ENCODE measurements at regions not wholly inside any gene's neighbourhood (a gene's known extent, or its start where the extent isn't known, plus 50 kb on each side); places are given as distances from the start of the nearest gene placed in this dataset.

GRCh38 chr4:136355970-136356369, 1176.3 kb downstream of the PCDH18 start:
- BruUV-seq (replicated peaks): no TSS peak
- ATAC-seq (no peak), DNase-seq (ENCODE audit: low read depth, low spot score) (no peak), FAIRE-seq (no peak)
- Histone ChIP-seq H3K4me2 (ENCODE audit: control insufficient read depth, insufficient read depth) (no peak overlapping the region), H3K27ac (ENCODE audit: control insufficient read depth, insufficient read depth) (no peak overlapping the region), H3K79me2 (ENCODE audit: control insufficient read depth, insufficient read depth, low read length) (no peaks in the 10 kb centered on the region), H3K9me3 (replicated peaks; ENCODE audit: control insufficient read depth, insufficient read depth, low read length) (no peaks in the 10 kb centered on the region), H3K27me3 (replicated peaks in 1 of 2; ENCODE audit: control insufficient read depth in 2 of 2, insufficient read depth in 2 of 2, low read length in 1 of 2) (no peaks in the 10 kb centered on the region), H3K9ac (ENCODE audit: control insufficient read depth, insufficient read depth, low read length) (no peak overlapping the region), H3K36me3 (ENCODE audit: control insufficient read depth in 2 of 2, insufficient read depth in 2 of 2, low read length in 1 of 2) (no peaks in the 10 kb centered on the region), H3K4me3 (no peak overlapping the region), H4K20me1 (ENCODE audit: control insufficient read depth, insufficient read depth) (no peaks in the 10 kb centered on the region), H2AFZ (ENCODE audit: control insufficient read depth, low read depth, low read length) (no peak overlapping the region), H3K4me1 (ENCODE audit: control insufficient read depth, insufficient read depth, low read length) (no peaks in the 10 kb centered on the region)
- in situ Hi-C loops (cut with MboI): no loop called here
- SMC1A ChIA-PET (ENCODE audit: uncharacterized antibody, unreplicated experiment): no interaction called here
- intact Hi-C loops (cut with micrococcal nuclease; ENCODE audit: unreplicated experiment): no loop called here
- RAD21 ChIA-PET (ENCODE audit: unreplicated experiment): no interaction called here
- 62% methylated on average over 23 of the region's 24 CpGs for WGBS (ENCODE audit: insufficient coverage, insufficient replicate concordance, low lambda C conversion rate, missing lambda C conversion rate)
- CTCF ChIA-PET: no interaction called here
- POLR2A ChIA-PET: interaction anchor here (0.6 kb wide), 1 partner anchor 401 kb away, joined by 5 read pairs; no protein-coding TSS in a partner anchor
- TF ChIP-seq MEF2A (IDR thresholded peaks at IDR 0.05; ENCODE audit: insufficient read depth, low read depth, low read length) (no peak), CHD2 (IDR thresholded peaks at IDR 0.05; ENCODE audit: borderline replicate concordance, low read depth, low read length) (no peak), CBX5 (IDR thresholded peaks at IDR 0.05; ENCODE audit: low read depth) (no peak), SREBF2 (IDR thresholded peaks at IDR 0.05; ENCODE audit: low read length) (no peak), ZZZ3 (IDR thresholded peaks at IDR 0.05; ENCODE audit: control insufficient read depth, insufficient read length, low read depth) (no peak), E4F1 (IDR thresholded peaks at IDR 0.05; ENCODE audit: borderline replicate concordance, partially characterized antibody) (no peak), NFYB (IDR thresholded peaks at IDR 0.05; ENCODE audit: insufficient read depth, low read depth, low read length) (no peak), RAD51 (IDR thresholded peaks at IDR 0.05) (no peak), POU2F2 (IDR thresholded peaks at IDR 0.05; ENCODE audit: borderline replicate concordance, low read depth, low read length) (no peak), NR2C1 (IDR thresholded peaks at IDR 0.05) (no peak), ATF2 (IDR thresholded peaks at IDR 0.05; ENCODE audit: low read length) (no peak)
- TF ChIP-seq, protein P1, sequence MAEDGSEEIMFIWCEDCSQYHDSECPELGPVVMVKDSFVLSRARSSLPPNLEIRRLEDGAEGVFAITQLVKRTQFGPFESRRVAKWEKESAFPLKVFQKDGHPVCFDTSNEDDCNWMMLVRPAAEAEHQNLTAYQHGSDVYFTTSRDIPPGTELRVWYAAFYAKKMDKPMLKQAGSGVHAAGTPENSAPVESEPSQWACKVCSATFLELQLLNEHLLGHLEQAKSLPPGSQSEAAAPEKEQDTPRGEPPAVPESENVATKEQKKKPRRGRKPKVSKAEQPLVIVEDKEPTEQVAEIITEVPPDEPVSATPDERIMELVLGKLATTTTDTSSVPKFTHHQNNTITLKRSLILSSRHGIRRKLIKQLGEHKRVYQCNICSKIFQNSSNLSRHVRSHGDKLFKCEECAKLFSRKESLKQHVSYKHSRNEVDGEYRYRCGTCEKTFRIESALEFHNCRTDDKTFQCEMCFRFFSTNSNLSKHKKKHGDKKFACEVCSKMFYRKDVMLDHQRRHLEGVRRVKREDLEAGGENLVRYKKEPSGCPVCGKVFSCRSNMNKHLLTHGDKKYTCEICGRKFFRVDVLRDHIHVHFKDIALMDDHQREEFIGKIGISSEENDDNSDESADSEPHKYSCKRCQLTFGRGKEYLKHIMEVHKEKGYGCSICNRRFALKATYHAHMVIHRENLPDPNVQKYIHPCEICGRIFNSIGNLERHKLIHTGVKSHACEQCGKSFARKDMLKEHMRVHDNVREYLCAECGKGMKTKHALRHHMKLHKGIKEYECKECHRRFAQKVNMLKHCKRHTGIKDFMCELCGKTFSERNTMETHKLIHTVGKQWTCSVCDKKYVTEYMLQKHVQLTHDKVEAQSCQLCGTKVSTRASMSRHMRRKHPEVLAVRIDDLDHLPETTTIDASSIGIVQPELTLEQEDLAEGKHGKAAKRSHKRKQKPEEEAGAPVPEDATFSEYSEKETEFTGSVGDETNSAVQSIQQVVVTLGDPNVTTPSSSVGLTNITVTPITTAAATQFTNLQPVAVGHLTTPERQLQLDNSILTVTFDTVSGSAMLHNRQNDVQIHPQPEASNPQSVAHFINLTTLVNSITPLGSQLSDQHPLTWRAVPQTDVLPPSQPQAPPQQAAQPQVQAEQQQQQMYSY (CRISPR knock-in tag; IDR thresholded peaks at IDR 0.05): no peak
- TF ChIP-seq, protein P2, sequence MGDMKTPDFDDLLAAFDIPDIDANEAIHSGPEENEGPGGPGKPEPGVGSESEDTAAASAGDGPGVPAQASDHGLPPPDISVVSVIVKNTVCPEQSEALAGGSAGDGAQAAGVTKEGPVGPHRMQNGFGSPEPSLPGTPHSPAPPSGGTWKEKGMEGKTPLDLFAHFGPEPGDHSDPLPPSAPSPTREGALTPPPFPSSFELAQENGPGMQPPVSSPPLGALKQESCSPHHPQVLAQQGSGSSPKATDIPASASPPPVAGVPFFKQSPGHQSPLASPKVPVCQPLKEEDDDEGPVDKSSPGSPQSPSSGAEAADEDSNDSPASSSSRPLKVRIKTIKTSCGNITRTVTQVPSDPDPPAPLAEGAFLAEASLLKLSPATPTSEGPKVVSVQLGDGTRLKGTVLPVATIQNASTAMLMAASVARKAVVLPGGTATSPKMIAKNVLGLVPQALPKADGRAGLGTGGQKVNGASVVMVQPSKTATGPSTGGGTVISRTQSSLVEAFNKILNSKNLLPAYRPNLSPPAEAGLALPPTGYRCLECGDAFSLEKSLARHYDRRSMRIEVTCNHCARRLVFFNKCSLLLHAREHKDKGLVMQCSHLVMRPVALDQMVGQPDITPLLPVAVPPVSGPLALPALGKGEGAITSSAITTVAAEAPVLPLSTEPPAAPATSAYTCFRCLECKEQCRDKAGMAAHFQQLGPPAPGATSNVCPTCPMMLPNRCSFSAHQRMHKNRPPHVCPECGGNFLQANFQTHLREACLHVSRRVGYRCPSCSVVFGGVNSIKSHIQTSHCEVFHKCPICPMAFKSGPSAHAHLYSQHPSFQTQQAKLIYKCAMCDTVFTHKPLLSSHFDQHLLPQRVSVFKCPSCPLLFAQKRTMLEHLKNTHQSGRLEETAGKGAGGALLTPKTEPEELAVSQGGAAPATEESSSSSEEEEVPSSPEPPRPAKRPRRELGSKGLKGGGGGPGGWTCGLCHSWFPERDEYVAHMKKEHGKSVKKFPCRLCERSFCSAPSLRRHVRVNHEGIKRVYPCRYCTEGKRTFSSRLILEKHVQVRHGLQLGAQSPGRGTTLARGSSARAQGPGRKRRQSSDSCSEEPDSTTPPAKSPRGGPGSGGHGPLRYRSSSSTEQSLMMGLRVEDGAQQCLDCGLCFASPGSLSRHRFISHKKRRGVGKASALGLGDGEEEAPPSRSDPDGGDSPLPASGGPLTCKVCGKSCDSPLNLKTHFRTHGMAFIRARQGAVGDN (IDR thresholded peaks at IDR 0.05): no peak
